ENCODE measurements at regions not wholly inside any gene's neighbourhood (a gene's known extent, or its start where the extent isn't known, plus 50 kb on each side); places are given as distances from the start of the nearest gene placed in this dataset.

- no peak for DNase-seq (ENCODE audit: low read depth)
Observed at GRCh38 chr4:138085736-138086305, 156.3 kb downstream of the SLC7A11 start.

GRCh38 chr4:138078751-138079520 is 163.2 kb downstream of the SLC7A11 start:
- DNase-seq (ENCODE audit: low read depth), result no peak

- DNase-seq (ENCODE audit: low read depth), result peak; percentile 2
Observed at GRCh38 chr4:138078253-138078652, 163.9 kb downstream of the SLC7A11 start.

GRCh38 chr4:138076561-138076960 is 165.6 kb downstream of the SLC7A11 start:
- DNase-seq (ENCODE audit: low read depth), result peak; percentile 8

- no peak for DNase-seq (ENCODE audit: low read depth)
Observed at GRCh38 chr4:138070816-138071215, 171.3 kb downstream of the SLC7A11 start.

- no peak for DNase-seq (ENCODE audit: low read depth)
Observed at GRCh38 chr4:138063581-138063980, 178.6 kb downstream of the SLC7A11 start.

- DNase-seq (ENCODE audit: low read depth), result peak; percentile 53
Observed at GRCh38 chr4:138062929-138063328, 179.2 kb downstream of the SLC7A11 start.

- DNase-seq (ENCODE audit: low read depth), result peak; percentile 8
Observed at GRCh38 chr4:138056541-138056940, 185.6 kb downstream of the SLC7A11 start.

- peak; percentile 85 for DNase-seq (ENCODE audit: low read depth)
Observed at GRCh38 chr4:138055890-138056289, 186.3 kb downstream of the SLC7A11 start.

GRCh38 chr4:138053641-138054301 is 188.4 kb downstream of the SLC7A11 start:
- peak; percentile 93 for DNase-seq (ENCODE audit: low read depth)

- DNase-seq (ENCODE audit: low read depth), result no peak
Observed at GRCh38 chr4:138052806-138053632, 189.1 kb downstream of the SLC7A11 start.

- peak; percentile 79 for DNase-seq (ENCODE audit: low read depth)
Observed at GRCh38 chr4:138051157-138051556, 191.0 kb downstream of the SLC7A11 start.

- DNase-seq (ENCODE audit: low read depth), result no peak
Observed at GRCh38 chr4:138050601-138051000, 191.5 kb downstream of the SLC7A11 start.

GRCh38 chr4:138049355-138049754 is 192.8 kb downstream of the SLC7A11 start:
- peak; percentile 24 for DNase-seq (ENCODE audit: low read depth)

GRCh38 chr4:138047290-138047689 is 194.9 kb downstream of the SLC7A11 start:
- DNase-seq (ENCODE audit: low read depth), result no peak

- no peak for DNase-seq (ENCODE audit: low read depth)
Observed at GRCh38 chr4:138045036-138045435, 197.1 kb downstream of the SLC7A11 start.

GRCh38 chr4:138039010-138039409 is 203.1 kb downstream of the SLC7A11 start:
- DNase-seq (ENCODE audit: low read depth), result peak; percentile 83

GRCh38 chr4:138037696-138038095 is 204.5 kb downstream of the SLC7A11 start:
- DNase-seq (ENCODE audit: low read depth), result peak; percentile 12

GRCh38 chr4:138035781-138036258 is 206.3 kb downstream of the SLC7A11 start:
- peak; percentile 84 for DNase-seq (ENCODE audit: low read depth)

- peak; percentile 90 for DNase-seq (ENCODE audit: low read depth)
Observed at GRCh38 chr4:138034871-138035270, 207.3 kb downstream of the SLC7A11 start.

- DNase-seq (ENCODE audit: low read depth), result no peak
Observed at GRCh38 chr4:138032222-138032621, 209.9 kb downstream of the SLC7A11 start.

- no peak for DNase-seq (ENCODE audit: low read depth)
Observed at GRCh38 chr4:138030375-138030774, 211.8 kb downstream of the SLC7A11 start.
